Sigmoid colon (tissue), 4 donors: ENCODE measurements at regions not wholly inside any gene's neighbourhood (a gene's known extent, or its start where the extent isn't known, plus 50 kb on each side); places are given as distances from the start of the nearest gene placed in this dataset.

Experiments used
- POLR2A ChIP-seq, 2 donors: fragments of 450-650 bp; IDR thresholded peaks; one replicate each; pipeline ENCODE4 v1.6.1; 2016; ENCODE audit warnings: antibody characterized with exemption in 2 of 2, mild to moderate bottlenecking in 2 of 2, moderate library complexity in 2 of 2
- POLR2AphosphoS5 ChIP-seq, 4 donors: sonication (generic); formaldehyde crosslinking; IDR thresholded peaks; one replicate each; pipeline ENCODE4 v1.6.1; 2017; ENCODE audit warnings: antibody characterized with exemption in 4 of 4
- TF ChIP-seq, protein P1 (sequence below), 4 experiments: fragments of 450-650 bp in 3 of 4; fragments of 200-600 bp in 1 of 4; IDR thresholded peaks; one replicate each; pipeline ENCODE4 v1.5.1; 2016 to 2019; ENCODE audit warnings: antibody characterized with exemption in 4 of 4, mild to moderate bottlenecking in 3 of 4, moderate library complexity in 2 of 4

DNA sequence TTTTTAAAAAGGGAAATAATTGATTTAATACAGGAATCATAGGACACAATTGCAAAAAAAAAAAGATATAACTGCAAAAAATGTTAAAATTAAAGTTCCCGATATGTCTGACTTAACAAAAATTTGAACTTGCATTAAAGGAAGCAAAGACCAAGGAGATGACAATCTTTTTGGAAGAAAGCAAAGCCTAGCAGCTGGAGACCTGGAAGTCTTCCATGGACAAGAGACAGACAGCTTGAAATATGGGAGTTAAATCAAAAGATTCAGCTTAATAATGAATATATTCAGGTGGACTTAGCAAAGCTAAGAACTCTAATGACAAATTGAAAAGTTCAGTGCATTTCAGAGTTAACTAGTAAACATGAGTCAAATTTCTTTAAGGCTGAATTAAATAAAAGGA, 568.7 kb upstream of the RGMB start:
- no peak for TF ChIP-seq POLR2A (IDR thresholded peaks at IDR 0.05)
- TF ChIP-seq, protein P1, sequence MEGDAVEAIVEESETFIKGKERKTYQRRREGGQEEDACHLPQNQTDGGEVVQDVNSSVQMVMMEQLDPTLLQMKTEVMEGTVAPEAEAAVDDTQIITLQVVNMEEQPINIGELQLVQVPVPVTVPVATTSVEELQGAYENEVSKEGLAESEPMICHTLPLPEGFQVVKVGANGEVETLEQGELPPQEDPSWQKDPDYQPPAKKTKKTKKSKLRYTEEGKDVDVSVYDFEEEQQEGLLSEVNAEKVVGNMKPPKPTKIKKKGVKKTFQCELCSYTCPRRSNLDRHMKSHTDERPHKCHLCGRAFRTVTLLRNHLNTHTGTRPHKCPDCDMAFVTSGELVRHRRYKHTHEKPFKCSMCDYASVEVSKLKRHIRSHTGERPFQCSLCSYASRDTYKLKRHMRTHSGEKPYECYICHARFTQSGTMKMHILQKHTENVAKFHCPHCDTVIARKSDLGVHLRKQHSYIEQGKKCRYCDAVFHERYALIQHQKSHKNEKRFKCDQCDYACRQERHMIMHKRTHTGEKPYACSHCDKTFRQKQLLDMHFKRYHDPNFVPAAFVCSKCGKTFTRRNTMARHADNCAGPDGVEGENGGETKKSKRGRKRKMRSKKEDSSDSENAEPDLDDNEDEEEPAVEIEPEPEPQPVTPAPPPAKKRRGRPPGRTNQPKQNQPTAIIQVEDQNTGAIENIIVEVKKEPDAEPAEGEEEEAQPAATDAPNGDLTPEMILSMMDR (IDR thresholded peaks at IDR 0.05), result no peak
- TF ChIP-seq POLR2AphosphoS5 (IDR thresholded peaks at IDR 0.05), result no peak
